K562 (cell line): ENCODE measurements at regions not wholly inside any gene's neighbourhood (a gene's known extent, or its start where the extent isn't known, plus 50 kb on each side); places are given as distances from the start of the nearest gene placed in this dataset.

Source experiments
- ATAC-seq: fragments of 200-7000 bp; cut with Tn5 transposase; 3 replicates; pipeline ENCODE4 v1.9.1; 2020; ENCODE audit warnings: moderate library complexity
- BruUV-seq: library from RNA; stranded (reverse); fragments of 400-500 nt; replicated peaks from 2 replicates; lab custom pipeline; 2021; lab: Mats Ljungman, UMichigan
- CTCF ChIA-PET: fragments of 300-600 bp; formaldehyde crosslinking; extraction: SDS; loops from one replicate; lab custom pipeline; 2021; ENCODE audit warnings: low intra/inter-chr PET ratio; lab: Yijun Ruan, JAX
- POLR2A ChIA-PET: fragments of 300-600, 350-650 bp; sonication (Branson Sonifier 250); formaldehyde crosslinking; extraction: SDS; loops from one replicate; lab custom pipeline; 2021; ENCODE audit warnings: antibody characterized with exemption, inconsistent platforms; lab: Yijun Ruan, JAX
- DNase-seq, 4 experiments: peaks; one replicate each; pipeline versions ENCODE4 v3.0.0 to v3.0.0-alpha.2; 2011 to 2018; ENCODE audit warnings: low spot score in 3 of 4, mixed read lengths in 3 of 4; ENCODE audit errors: extremely low read depth in 1 of 4
- FAIRE-seq: peaks from 2 replicates; lab custom pipeline; 2011; peaks lifted over from hg19 to GRCh38; lab: Jason Lieb, UNC
- H2AFZ ChIP-seq: 2 replicates; pipeline ENCODE4 v1.6.0; 2011; ENCODE audit warnings: low read depth, low read length, control low read depth, inconsistent platforms
- H3K27ac ChIP-seq: fragments of 200-600 bp; 3 replicates; pipeline ENCODE4 v1.8.0; 2011; ENCODE audit warnings: low read depth, mild to moderate bottlenecking, control low read depth, inconsistent platforms, low read length, moderate library complexity, mixed read lengths; ENCODE audit errors: extremely low read depth
- H3K27me3 ChIP-seq, 2 experiments: fragments of 300-600 bp in 1 of 2; 2 replicates in 1 of 2; 3 replicates in 1 of 2; pipeline versions ENCODE4 v1.6.0 to v1.8.0; 2011; ENCODE audit warnings: inconsistent platforms in 2 of 2, low read length in 2 of 2, mild to moderate bottlenecking in 1 of 2, mixed read lengths in 1 of 2, moderate library complexity in 1 of 2; ENCODE audit not compliant: control insufficient read depth in 2 of 2, insufficient read depth in 2 of 2
- H3K36me3 ChIP-seq: fragments of 300-600 bp; 3 replicates; pipeline ENCODE4 v1.8.0; 2011; ENCODE audit warnings: mild to moderate bottlenecking, low read length, inconsistent platforms; ENCODE audit not compliant: control insufficient read depth, insufficient read depth
- H3K4me1 ChIP-seq, 2 experiments: fragments of 200-600 bp in 1 of 2; replicated peaks in 1 of 2; 2 replicates in 1 of 2; 3 replicates in 1 of 2; pipeline versions ENCODE4 v1.5.1 to v1.8.0; 2011; ENCODE audit warnings: inconsistent platforms in 2 of 2, low read length in 2 of 2, mild to moderate bottlenecking in 1 of 2, mixed read lengths in 1 of 2, moderate library complexity in 1 of 2; ENCODE audit not compliant: control insufficient read depth in 2 of 2, insufficient read depth in 2 of 2
- H3K4me2 ChIP-seq: 2 replicates; pipeline ENCODE4 v1.6.1; 2011; ENCODE audit warnings: low read length, control low read depth, inconsistent platforms, mixed read lengths; ENCODE audit not compliant: insufficient read depth
- H3K4me3 ChIP-seq: fragments of 200-600 bp; sonication (generic), shearing (Covaris generic); 2 replicates; pipeline ENCODE4 v1.5.1; 2016; ENCODE audit warnings: control low read depth, inconsistent platforms
- H3K79me2 ChIP-seq: fragments of 200-600 bp; 3 replicates; pipeline ENCODE4 v1.8.0; 2011; ENCODE audit warnings: low read length, inconsistent platforms; ENCODE audit not compliant: control insufficient read depth, insufficient read depth
- H3K9ac ChIP-seq, 2 experiments: 2 replicates each; pipeline versions ENCODE4 v1.6.0 to v1.6.1; 2011; ENCODE audit warnings: low read depth in 2 of 2, low read length in 2 of 2, control low read depth in 1 of 2, inconsistent platforms in 1 of 2, mild to moderate bottlenecking in 1 of 2, mixed read lengths in 1 of 2; ENCODE audit not compliant: insufficient read depth in 1 of 2
- H3K9me1 ChIP-seq: one replicate; pipeline ENCODE4 v1.6.0; 2011; ENCODE audit warnings: inconsistent platforms, mild to moderate bottlenecking, low read length, moderate library complexity; ENCODE audit not compliant: control insufficient read depth, insufficient read depth
- H3K9me3 ChIP-seq: replicated peaks from 2 replicates; pipeline ENCODE4 v1.5.1; 2011; ENCODE audit warnings: low read depth, low read length, inconsistent platforms; ENCODE audit not compliant: control insufficient read depth, insufficient read depth
- H4K20me1 ChIP-seq: replicated peaks from 2 replicates; pipeline ENCODE4 v1.6.1; 2011; ENCODE audit warnings: low read length, inconsistent platforms, mixed read lengths; ENCODE audit not compliant: control insufficient read depth, insufficient read depth
- ARID3B ChIP-seq: fragments of 250-450 bp; sonication (Bioruptor Pico); IDR thresholded peaks from 2 replicates; pipeline ENCODE4 v1.4.0; 2020; ENCODE audit warnings: borderline replicate concordance
- CTBP1 ChIP-seq: fragments of 450-650 bp; IDR thresholded peaks from 2 replicates; pipeline ENCODE4 v1.6.1; 2016; ENCODE audit warnings: borderline replicate concordance
- E2F1 ChIP-seq: sonication (generic); formaldehyde crosslinking; IDR thresholded peaks from 2 replicates; pipeline ENCODE4 v1.8.1; 2023; ENCODE audit warnings: mild to moderate bottlenecking, missing genetic modification reagents, moderate library complexity
- KLF10 ChIP-seq: fragments of 250-450 bp; sonication (Bioruptor Pico); IDR thresholded peaks from 2 replicates; pipeline ENCODE4 v1.6.1; 2021; ENCODE audit warnings: matching md5 sums
- MAX ChIP-seq: sonication (generic); formaldehyde crosslinking; IDR thresholded peaks from 2 replicates; pipeline ENCODE4 v1.9.0; 2022; ENCODE audit warnings: mild to moderate bottlenecking, missing genetic modification reagents
- MCM2 ChIP-seq: fragments of 450-650 bp; IDR thresholded peaks from 2 replicates; pipeline ENCODE4 v1.6.1; 2017; ENCODE audit warnings: low read depth, mild to moderate bottlenecking
- NRF1 ChIP-seq, 2 experiments: fragments of 450-650 bp; IDR thresholded peaks in 1 of 2; conservative IDR thresholded peaks in 1 of 2; 2 replicates each; pipeline ENCODE4 v1.6.1; 2014; ENCODE audit warnings: mild to moderate bottlenecking in 2 of 2
- NUFIP1 ChIP-seq: fragments of 450-650 bp; IDR thresholded peaks from 2 replicates; pipeline ENCODE4 v1.6.1; 2018; ENCODE audit not compliant: partially characterized antibody
- RAD21 ChIP-seq, 2 experiments: fragments of 250-450 bp in 1 of 2; fragments of 450-650 bp in 1 of 2; sonication (Bioruptor Pico) in 1 of 2; formaldehyde crosslinking in 1 of 2; IDR thresholded peaks in 1 of 2; conservative IDR thresholded peaks in 1 of 2; 2 replicates each; pipeline versions ENCODE4 v1.4.0 to v1.8.0; 2020 to 2022; ENCODE audit warnings: mild to moderate bottlenecking in 2 of 2, moderate library complexity in 1 of 2
- ZFP36 ChIP-seq: fragments of 150-350 bp; IDR thresholded peaks from 2 replicates; pipeline ENCODE4 v1.6.1; 2018; ENCODE audit warnings: low read length, low read depth; ENCODE audit not compliant: partially characterized antibody
- ZNF764 ChIP-seq: fragments of 250-450 bp; sonication (Bioruptor Pico); IDR thresholded peaks from 2 replicates; pipeline ENCODE4 v1.4.0; 2020; ENCODE audit warnings: low read depth, mild to moderate bottlenecking, moderate library complexity
- WGBS: fragments of 100-300 bp; shearing (Covaris generic); methylation state at CpG from one replicate; pipeline ENCODE4 v1.1.6; 2016; ENCODE audit warnings: low coverage, mixed read lengths; ENCODE audit not compliant: insufficient coverage; ENCODE audit errors: missing lambda C conversion rate; 5-methylcytosine and 5-hydroxymethylcytosine counted together
- in situ Hi-C: fragments of 300-500 bp; cut with MboI; formaldehyde crosslinking; loops from 4 replicates; pipeline ENCODE4 v1.15.0; 2018; ENCODE audit warnings: inconsistent platforms, mixed read lengths
- intact Hi-C: fragments of 100-400 bp; cut with micrococcal nuclease; formaldehyde crosslinking; loops from 2 replicates; pipeline ENCODE4 v1.14.2; 2022

GRCh38 chr1:221620437-221621384 lies 121.2 kb downstream of the DUSP10 start:
- Histone ChIP-seq H3K4me2 (no peak overlapping the region), H3K27me3 (no peaks in the 10 kb centered on the region), H3K9me3 (no peaks in the 10 kb centered on the region)
- POLR2A ChIA-PET: interaction anchor here (0.8 to 1.4 kb wide), 2 partner anchors 7 to 9 kb away, joined by 3 to 5 read pairs; no protein-coding TSS in a partner anchor
- WGBS: 31% methylated on average over 5 of the region's 5 CpGs
- FAIRE-seq: no peak
- no peak for TF ChIP-seq MAX (CRISPR knock-in tag)
- TF ChIP-seq, all 486 proteins: peak for 0
- BruUV-seq: no TSS peak
- in situ Hi-C loops: no loop called here
- Histone ChIP-seq H2AFZ (no peak overlapping the region), H3K27ac (no peak overlapping the region), H3K4me1 (no peaks in the 10 kb centered on the region; a peak in 1 of 5 replicates), H4K20me1 (no peaks in the 10 kb centered on the region), H3K79me2 (no peaks in the 10 kb centered on the region), H3K9me1 (no peaks in the 10 kb centered on the region), H3K4me3 (no peak overlapping the region), H3K36me3 (no peaks in the 10 kb centered on the region), H3K9ac (no peak overlapping the region)
- DNase-seq (no peak), ATAC-seq (no peak)
- intact Hi-C loops: no loop called here
- CTCF ChIA-PET: no interaction called here

GRCh38 chr1:221621683-221622082 lies 120.2 kb downstream of the DUSP10 start:
- no TSS peak for BruUV-seq
- Histone ChIP-seq H3K4me1 (no peaks in the 10 kb centered on the region; a peak in 1 of 5 replicates), H3K79me2 (no peaks in the 10 kb centered on the region), H3K27me3 (no peaks in the 10 kb centered on the region), H2AFZ (no peak overlapping the region), H3K36me3 (no peaks in the 10 kb centered on the region), H3K9me3 (no peaks in the 10 kb centered on the region), H4K20me1 (no peaks in the 10 kb centered on the region), H3K4me3 (no peak overlapping the region), H3K4me2 (no peak overlapping the region), H3K9me1 (no peaks in the 10 kb centered on the region), H3K9ac (no peak overlapping the region), H3K27ac (no peak overlapping the region)
- FAIRE-seq: no peak
- no peak for DNase-seq
- ATAC-seq: no peak
- WGBS: 16% methylated on average over 2 of the region's 2 CpGs
- POLR2A ChIA-PET: interaction anchor here (0.7 to 1.4 kb wide), 3 partner anchors 8 to 1660 kb away, joined by 3 to 5 read pairs (median 3); no protein-coding TSS in a partner anchor
- CTCF ChIA-PET: no interaction called here
- in situ Hi-C loops (no loop called here), intact Hi-C loops (no loop called here)
- TF ChIP-seq E2F1 (CRISPR knock-in tag) (no peak), MCM2 (no peak), RAD21 (CRISPR knock-in tag; conservative IDR thresholded peaks at IDR 0.05 in 1 of 2, IDR thresholded peaks at IDR 0.05 in 1 of 2) (no peak), KLF10 (no peak), ARID3B (no peak), ZNF764 (CRISPR knock-in tag) (no peak), CTBP1 (no peak), NRF1 (conservative IDR thresholded peaks at IDR 0.05 in 1 of 2, IDR thresholded peaks at IDR 0.05 in 1 of 2) (no peak), NUFIP1 (no peak), ZFP36 (no peak)
